CD14-positive monocyte (primary cell): ENCODE measurements at regions not wholly inside any gene's neighbourhood (a gene's known extent, or its start where the extent isn't known, plus 50 kb on each side); places are given as distances from the start of the nearest gene placed in this dataset.

ENCODE experiments used
- DNase-seq, 3 donors: peaks; one replicate each; pipeline ENCODE4 v3.0.0-alpha.2; 2011 to 2022
- H2AFZ ChIP-seq: 2 replicates; pipeline ENCODE4 v1.6.0; 2012; ENCODE audit warnings: mild to moderate bottlenecking, low read depth, low read length, inconsistent platforms; ENCODE audit not compliant: insufficient read depth, poor library complexity, severe bottlenecking
- H3K27ac ChIP-seq, 2 donors: 1 replicate in 1 of 2; 2 replicates in 1 of 2; pipeline ENCODE4 v1.5.1; 2012 to 2013; ENCODE audit warnings: low read length in 2 of 2, control low read depth in 1 of 2, inconsistent platforms in 1 of 2, low read depth in 1 of 2, mild to moderate bottlenecking in 1 of 2
- H3K27me3 ChIP-seq, 2 donors: one replicate each; pipeline versions ENCODE4 v1.6.0 to v1.6.1; 2011 to 2013; ENCODE audit warnings: low read length in 2 of 2; ENCODE audit not compliant: control insufficient read depth in 2 of 2, insufficient read depth in 2 of 2
- H3K36me3 ChIP-seq, 2 donors: replicated peaks in 1 of 2; 1 replicate in 1 of 2; 2 replicates in 1 of 2; pipeline versions ENCODE4 v1.5.1 to v1.6.1; 2012 to 2013; ENCODE audit warnings: low read length in 2 of 2, control low read depth in 1 of 2, inconsistent platforms in 1 of 2, mild to moderate bottlenecking in 1 of 2; ENCODE audit not compliant: insufficient read depth in 2 of 2, control insufficient read depth in 1 of 2
- H3K4me1 ChIP-seq, 2 donors: 1 replicate in 1 of 2; 2 replicates in 1 of 2; pipeline versions ENCODE4 v1.5.1 to v1.6.1; 2012 to 2013; ENCODE audit warnings: low read length in 2 of 2, control low read depth in 1 of 2, inconsistent platforms in 1 of 2, mild to moderate bottlenecking in 1 of 2, moderate library complexity in 1 of 2; ENCODE audit not compliant: insufficient read depth in 2 of 2, control insufficient read depth in 1 of 2
- H3K4me2 ChIP-seq: replicated peaks from 2 replicates; pipeline ENCODE3; 2012; ENCODE audit warnings: low read length, moderate library complexity, mild to moderate bottlenecking; ENCODE audit not compliant: poor library complexity, severe bottlenecking; ENCODE audit errors: extremely low read depth
- H3K4me3 ChIP-seq, 3 experiments: fragments of 200-600 bp in 1 of 3; sonication (generic) in 1 of 3; replicated peaks in 1 of 3; 1 replicate in 2 of 3; 2 replicates in 1 of 3; pipeline ENCODE4 v1.5.1; 2011 to 2013; ENCODE audit warnings: low read length in 3 of 3, mild to moderate bottlenecking in 3 of 3, control low read depth in 2 of 3, low read depth in 2 of 3, inconsistent platforms in 1 of 3, moderate library complexity in 1 of 3
- H3K79me2 ChIP-seq: 2 replicates; pipeline ENCODE4 v1.6.0; 2012; ENCODE audit warnings: mild to moderate bottlenecking, control low read depth, inconsistent platforms, low read length, moderate library complexity; ENCODE audit not compliant: insufficient read depth
- H3K9ac ChIP-seq: 2 replicates; pipeline ENCODE4 v1.6.0; 2017; ENCODE audit warnings: low read length, mild to moderate bottlenecking; ENCODE audit not compliant: insufficient read depth, poor library complexity, severe bottlenecking
- H3K9me3 ChIP-seq, 2 donors: replicated peaks in 1 of 2; 1 replicate in 1 of 2; 2 replicates in 1 of 2; pipeline versions ENCODE4 v1.5.1 to v1.6.1; 2012 to 2013; ENCODE audit warnings: low read length in 2 of 2, control low read depth in 1 of 2; ENCODE audit not compliant: control insufficient read depth in 1 of 2, insufficient read depth in 1 of 2
- H4K20me1 ChIP-seq: 2 replicates; pipeline ENCODE4 v1.6.0; 2012; ENCODE audit warnings: mild to moderate bottlenecking, low read length, control low read depth, moderate library complexity; ENCODE audit not compliant: insufficient read depth
- H3K27ac Mint-ChIP-seq, 7 donors: one replicate each; pipeline ENCODE4 v1.8.0; 2020; ENCODE audit warnings: mild to moderate bottlenecking in 7 of 7, mixed read lengths in 7 of 7, moderate library complexity in 6 of 7, inconsistent platforms in 2 of 7
- H3K27me3 Mint-ChIP-seq, 3 donors: one replicate each; pipeline ENCODE4 v1.8.0; 2021 to 2022; ENCODE audit warnings: low read depth in 3 of 3, mild to moderate bottlenecking in 3 of 3, mixed read lengths in 3 of 3, moderate library complexity in 3 of 3, inconsistent platforms in 1 of 3
- H3K36me3 Mint-ChIP-seq, 2 donors: one replicate each; pipeline ENCODE4 v1.8.0; 2020; ENCODE audit warnings: mixed read lengths in 2 of 2, inconsistent platforms in 1 of 2, mild to moderate bottlenecking in 1 of 2
- H3K4me1 Mint-ChIP-seq: one replicate; pipeline ENCODE4 v1.8.0; 2020; ENCODE audit warnings: mild to moderate bottlenecking, mixed read lengths
- H3K4me3 Mint-ChIP-seq, 2 donors: one replicate each; pipeline ENCODE4 v1.8.0; 2020; ENCODE audit warnings: mild to moderate bottlenecking in 2 of 2, mixed read lengths in 2 of 2, moderate library complexity in 1 of 2
- H3K9me3 Mint-ChIP-seq, 7 donors: one replicate each; pipeline ENCODE4 v1.8.0; 2020 to 2022; ENCODE audit warnings: mixed read lengths in 7 of 7, mild to moderate bottlenecking in 6 of 7, moderate library complexity in 6 of 7, inconsistent platforms in 2 of 7
- CTCF ChIP-seq: fragments of 200-600 bp; IDR thresholded peaks from one replicate; pipeline ENCODE4 v1.8.0; 2022; ENCODE audit warnings: antibody characterized with exemption, mild to moderate bottlenecking
- WGBS: methylation state at CpG from one replicate; pipeline ENCODE4 v1.1.5; 2013; ENCODE audit warnings: missing lambda C conversion rate; ENCODE audit not compliant: insufficient coverage; 5-methylcytosine and 5-hydroxymethylcytosine counted together
- intact Hi-C, 2 donors: fragments of 100-400 bp; cut with micrococcal nuclease; formaldehyde crosslinking; loops; one replicate each; pipeline versions ENCODE4 v1.15.0 to v1.15.1; 2023

- peaks cover 0 to 4% (median 0%) of the 10 kb centered on the region in 7 donors for H3K9me3 Mint-ChIP-seq
- intact Hi-C loops, result no loop called here
- Histone ChIP-seq H2AFZ (no peak overlapping the region), H3K4me1 (no peaks in the 10 kb centered on the region), H3K9me3 (no peaks in the 10 kb centered on the region), H3K4me2 (no peak overlapping the region), H3K27ac (no peak overlapping the region), H3K27me3 (peaks cover 3 to 21% of the 10 kb centered on the region in 2 donors), H3K4me3 (no peak overlapping the region), H3K36me3 (no peaks in the 10 kb centered on the region), H3K9ac (no peak overlapping the region), H3K79me2 (no peaks in the 10 kb centered on the region), H4K20me1 (no peaks in the 10 kb centered on the region)
- H3K27ac Mint-ChIP-seq, result no peak overlapping the region
- H3K4me1 Mint-ChIP-seq, result no peaks in the 10 kb centered on the region
- TF ChIP-seq CTCF, result no peak
- H3K4me3 Mint-ChIP-seq, result no peak overlapping the region
- peaks cover 15 to 31% (median 19%) of the 10 kb centered on the region in 3 donors for H3K27me3 Mint-ChIP-seq
- H3K36me3 Mint-ChIP-seq, result no peaks in the 10 kb centered on the region
- WGBS, result 96% methylated on average over 14 of the region's 17 CpGs
- DNase-seq, result no peak
These were observed 421.4 kb upstream of the MGMT start for GRCh38 chr10:129045599-129045998.

- 98% methylated on average over 20 of the region's 28 CpGs for WGBS
- no peak overlapping the region for H3K4me3 ChIP-seq
- no peak for TF ChIP-seq CTCF
- intact Hi-C loops, result no loop called here
- H3K27ac ChIP-seq, result no peak overlapping the region
- no peak overlapping the region for H3K4me3 Mint-ChIP-seq
- no peaks in the 10 kb centered on the region for H3K36me3 Mint-ChIP-seq
- no peak overlapping the region for H2AFZ ChIP-seq
- no peaks in the 10 kb centered on the region for H3K79me2 ChIP-seq
- no peaks in the 10 kb centered on the region for H3K4me1 Mint-ChIP-seq
- H3K4me2 ChIP-seq, result no peak overlapping the region
- H3K27ac Mint-ChIP-seq, result no peak overlapping the region
- H3K27me3 ChIP-seq, result peaks cover 3 to 17% of the 10 kb centered on the region in 2 donors
- H3K27me3 Mint-ChIP-seq, result peaks cover 15 to 32% (median 19%) of the 10 kb centered on the region in 3 donors
- no peaks in the 10 kb centered on the region for H3K36me3 ChIP-seq
- H4K20me1 ChIP-seq, result no peaks in the 10 kb centered on the region
- H3K9me3 ChIP-seq, result no peaks in the 10 kb centered on the region
- no peaks in the 10 kb centered on the region for H3K4me1 ChIP-seq
- DNase-seq, result no peak
- H3K9ac ChIP-seq, result no peak overlapping the region
- peaks cover 0 to 4% (median 0%) of the 10 kb centered on the region in 7 donors for H3K9me3 Mint-ChIP-seq
These were observed 420.9 kb upstream of the MGMT start for GRCh38 chr10:129046065-129046681.
